GM12865 (cell line): ENCODE measurements at regions not wholly inside any gene's neighbourhood (a gene's known extent, or its start where the extent isn't known, plus 50 kb on each side); places are given as distances from the start of the nearest gene placed in this dataset.

Experiments
- DNase-seq: peaks from one replicate; pipeline ENCODE4 v3.0.0; 2010; ENCODE audit warnings: low read depth
- H3K4me3 ChIP-seq: 2 replicates; pipeline ENCODE4 v1.5.1; 2011; ENCODE audit warnings: mild to moderate bottlenecking, low read depth, low read length, control low read depth
- CTCF ChIP-seq: IDR thresholded peaks from 2 replicates; pipeline ENCODE4 v1.5.1; 2011; ENCODE audit warnings: low read length, control low read depth, low read depth, inconsistent platforms; ENCODE audit not compliant: insufficient read depth; ENCODE audit errors: missing control alignments

GRCh38 chr7:26580064-26580591 lies 284.3 kb downstream of the SKAP2 start:
- no peak overlapping the region for H3K4me3 ChIP-seq
- DNase-seq = no peak
- TF ChIP-seq CTCF = no peak

GRCh38 chr7:26580711-26581110 lies 283.7 kb downstream of the SKAP2 start:
- no peak overlapping the region for H3K4me3 ChIP-seq
- TF ChIP-seq CTCF = no peak
- no peak for DNase-seq

DNA sequence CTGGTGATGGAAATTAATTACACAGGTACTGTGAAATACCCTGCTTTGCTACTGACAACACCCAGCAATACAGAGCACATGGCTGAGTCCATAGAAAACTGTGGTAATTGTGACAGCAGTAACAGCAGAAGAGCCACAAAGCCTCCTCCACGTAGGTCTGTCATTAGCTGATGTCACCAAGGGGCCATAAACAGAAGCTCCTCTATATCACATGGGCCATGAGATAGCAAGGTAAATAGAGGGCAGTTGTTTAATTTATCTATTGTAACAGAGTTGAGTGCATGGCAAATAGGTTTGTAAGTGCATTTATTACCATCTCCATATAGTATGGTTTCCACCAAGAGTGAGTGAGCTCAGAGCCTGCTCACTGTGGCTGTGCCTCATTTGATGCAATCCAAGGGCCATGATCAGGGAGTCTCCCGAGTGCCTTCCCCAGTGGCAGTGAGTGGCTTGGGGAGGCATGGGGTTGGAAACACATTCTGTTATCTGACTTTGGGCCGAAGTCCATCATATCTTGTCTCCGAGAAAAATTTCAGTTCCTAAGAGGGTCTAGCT lies 281.2 kb downstream of the SKAP2 start:
- no peak for TF ChIP-seq CTCF
- DNase-seq = no peak

GRCh38 chr7:26584326-26584725 lies 280.1 kb downstream of the SKAP2 start:
- TF ChIP-seq CTCF = no peak
- no peak overlapping the region for H3K4me3 ChIP-seq
- no peak for DNase-seq

More for the DNA sequence above, 281.2 kb downstream of the SKAP2 start:
- H3K4me3 ChIP-seq = no peak overlapping the region

DNA sequence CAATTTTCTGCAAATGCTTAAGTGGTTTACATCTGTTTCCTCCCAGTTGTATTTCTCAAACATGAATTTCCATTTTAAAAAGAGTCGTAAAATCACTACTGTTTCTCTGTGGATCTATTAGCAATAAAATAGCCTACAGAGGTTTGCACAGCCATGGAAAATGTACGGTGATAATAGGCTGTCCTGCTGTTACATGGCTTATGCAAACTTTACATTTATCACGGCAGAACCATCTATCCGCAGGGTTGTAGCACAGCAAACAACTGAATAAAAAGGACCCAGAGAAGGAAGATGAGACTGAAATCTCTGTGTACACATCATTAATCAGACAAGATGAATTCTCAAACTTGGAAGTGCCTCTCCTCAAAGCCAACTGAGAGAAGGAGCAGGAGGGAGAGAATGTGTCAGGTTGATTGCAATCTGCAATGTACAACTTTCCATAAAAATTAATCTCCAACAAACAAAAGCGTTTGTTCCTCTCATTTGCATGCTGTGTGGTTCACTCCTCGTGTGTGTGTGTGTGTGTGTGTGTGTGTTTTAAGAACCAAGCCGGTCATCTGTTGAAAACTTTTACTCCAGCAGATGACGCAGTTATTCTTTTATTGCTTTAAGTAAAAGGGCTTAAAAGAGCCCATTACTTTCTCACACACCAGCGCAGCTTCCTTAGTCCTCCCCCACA lies 279.3 kb downstream of the SKAP2 start:
- no peak for DNase-seq
- no peak overlapping the region for H3K4me3 ChIP-seq
- TF ChIP-seq CTCF = no peak

DNA sequence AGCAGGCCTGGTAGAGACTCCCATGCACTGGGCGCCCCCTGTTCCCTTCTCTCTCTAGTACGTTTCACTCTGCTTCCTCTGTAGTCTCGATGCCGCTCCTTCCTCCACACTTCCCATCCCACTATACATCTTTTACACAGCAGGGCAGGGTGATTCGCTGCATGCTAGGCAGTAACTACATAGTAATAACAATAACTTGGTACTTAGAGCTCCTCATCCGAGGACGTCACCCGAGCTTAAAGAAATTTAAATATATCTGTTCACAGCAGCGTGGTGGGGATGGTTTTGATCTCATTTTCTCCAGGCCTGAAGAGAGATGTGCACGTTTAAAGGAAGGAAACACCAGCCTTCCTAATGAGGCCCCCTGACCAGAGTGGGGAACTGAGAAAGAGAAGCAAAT lies 276.9 kb downstream of the SKAP2 start:
- DNase-seq = no peak
- no peak overlapping the region for H3K4me3 ChIP-seq
- TF ChIP-seq CTCF = no peak

- peak; percentile 4 for DNase-seq
- TF ChIP-seq CTCF = no peak
- H3K4me3 ChIP-seq = no peak overlapping the region
These were observed 275.9 kb downstream of the SKAP2 start for GRCh38 chr7:26588511-26588910.
